ENCODE measurements at regions not wholly inside any gene's neighbourhood (a gene's known extent, or its start where the extent isn't known, plus 50 kb on each side); places are given as distances from the start of the nearest gene placed in this dataset.

GRCh38 chr9:119432428-119432827 lies 63.2 kb upstream of the BRINP1 start:
- no peak for DNase-seq

GRCh38 chr9:119429302-119429701 lies 60.1 kb upstream of the BRINP1 start:
- no peak for DNase-seq

DNA sequence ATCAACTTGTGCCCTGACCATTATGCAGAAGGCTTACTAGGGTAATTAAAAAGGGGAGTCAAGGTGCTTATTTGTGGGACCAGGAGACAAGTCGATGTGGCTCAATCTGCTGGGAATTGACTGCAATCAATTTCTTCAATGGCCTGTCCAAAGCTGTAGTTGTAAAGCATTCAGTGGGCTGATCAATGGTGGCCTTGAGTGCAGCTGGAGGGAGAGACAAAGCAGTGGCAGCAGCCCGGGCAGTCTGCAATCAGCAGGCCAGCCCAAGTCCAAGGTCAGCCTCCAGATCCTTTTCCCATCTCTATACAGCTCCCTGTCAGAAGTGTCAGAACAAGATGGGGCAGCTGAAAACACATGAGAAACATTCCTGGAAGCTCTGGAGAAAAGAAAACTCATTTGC lies 51.0 kb upstream of the BRINP1 start:
- no peak for DNase-seq

All from suppressor macrophage treated with lipopolysaccharide for 4 hours (primary cell).